Testis (tissue), 2 donors: ENCODE measurements at regions not wholly inside any gene's neighbourhood (a gene's known extent, or its start where the extent isn't known, plus 50 kb on each side); places are given as distances from the start of the nearest gene placed in this dataset.

Source experiments
- DNase-seq: peaks from one replicate; pipeline ENCODE4 v3.0.0-alpha.2; 2019
- H3K27ac ChIP-seq, 2 donors: fragments of 200-600 bp; sonication (generic); one replicate each; pipeline ENCODE4 v1.5.1; 2019
- H3K27me3 ChIP-seq: fragments of 200-600 bp; sonication (generic); one replicate; pipeline ENCODE4 v1.5.1; 2019
- H3K36me3 ChIP-seq: fragments of 200-600 bp; sonication (generic); one replicate; pipeline ENCODE4 v1.5.1; 2017; ENCODE audit warnings: low read depth; ENCODE audit errors: missing control alignments
- H3K4me1 ChIP-seq: fragments of 200-600 bp; sonication (generic); one replicate; pipeline ENCODE4 v1.5.1; 2019
- H3K4me3 ChIP-seq, 2 donors: fragments of 200-600 bp; sonication (generic); one replicate each; pipeline ENCODE4 v1.5.1; 2017 to 2019
- H3K9me3 ChIP-seq: fragments of 200-600 bp; sonication (generic); one replicate; pipeline ENCODE4 v1.5.1; 2017
- CTCF ChIP-seq, 3 experiments: fragments of 450-650 bp in 2 of 3; fragments of 200-600 bp in 1 of 3; sonication (generic) in 1 of 3; IDR thresholded peaks; one replicate each; pipeline ENCODE4 v1.5.1; 2016 to 2019; ENCODE audit warnings: antibody characterized with exemption in 3 of 3, mild to moderate bottlenecking in 2 of 3, moderate library complexity in 1 of 3
- POLR2A ChIP-seq: fragments of 450-650 bp; IDR thresholded peaks from one replicate; pipeline ENCODE4 v1.6.1; 2017; ENCODE audit warnings: antibody characterized with exemption, mild to moderate bottlenecking, moderate library complexity
- WGBS, 2 donors: methylation state at CpG; one replicate each; pipeline ENCODE4 v1.1.5; 2018; 5-methylcytosine and 5-hydroxymethylcytosine counted together
- intact Hi-C: fragments of 100-400 bp; cut with DNase I; formaldehyde crosslinking; loops from one replicate; pipeline ENCODE4 v1.15.1; 2023; ENCODE audit warnings: low total_unique reads

- TF ChIP-seq POLR2A (no peak), CTCF (IDR thresholded peaks at IDR 0.05) (no peak)
- Histone ChIP-seq H3K36me3 (no peaks in the 10 kb centered on the region), H3K9me3 (no peaks in the 10 kb centered on the region), H3K27ac (no peak overlapping the region), H3K4me3 (no peak overlapping the region), H3K27me3 (no peaks in the 10 kb centered on the region), H3K4me1 (no peaks in the 10 kb centered on the region)
- intact Hi-C loops: no loop called here
- no peak for DNase-seq
- WGBS, 2 donors: 85 to 88% methylated on average over 2 of the region's 2 CpGs
Observed at GRCh38 chr5:106959387-106959786, 711.4 kb downstream of the EFNA5 start.

GRCh38 chr5:106957336-106957735 is 713.4 kb downstream of the EFNA5 start:
- Histone ChIP-seq H3K27me3 (no peaks in the 10 kb centered on the region), H3K4me1 (no peaks in the 10 kb centered on the region), H3K27ac (no peak overlapping the region), H3K9me3 (no peaks in the 10 kb centered on the region), H3K36me3 (no peaks in the 10 kb centered on the region), H3K4me3 (no peak overlapping the region)
- intact Hi-C loops: no loop called here
- 84 to 99% methylated on average over 3 of the region's 3 CpGs for WGBS, 2 donors
- no peak for TF ChIP-seq POLR2A
- TF ChIP-seq CTCF (IDR thresholded peaks at IDR 0.05): no peak
- no peak for DNase-seq

GRCh38 chr5:106956886-106957285 is 713.9 kb downstream of the EFNA5 start:
- Histone ChIP-seq H3K27me3 (no peaks in the 10 kb centered on the region), H3K36me3 (no peaks in the 10 kb centered on the region), H3K27ac (no peak overlapping the region), H3K9me3 (no peaks in the 10 kb centered on the region), H3K4me3 (no peak overlapping the region), H3K4me1 (no peaks in the 10 kb centered on the region)
- 64 to 80% methylated on average over 1 of the region's 1 CpG for WGBS, 2 donors
- TF ChIP-seq POLR2A: no peak
- TF ChIP-seq CTCF (IDR thresholded peaks at IDR 0.05): no peak
- intact Hi-C loops: no loop called here
- DNase-seq: no peak

GRCh38 chr5:106956187-106956586 is 714.5 kb downstream of the EFNA5 start:
- no peaks in the 10 kb centered on the region for H3K4me1 ChIP-seq
- H3K27me3 ChIP-seq: no peaks in the 10 kb centered on the region
- TF ChIP-seq POLR2A (no peak), CTCF (IDR thresholded peaks at IDR 0.05) (no peak)
- 43 to 63% methylated on average over 5 of the region's 5 CpGs for WGBS, 2 donors
- intact Hi-C loops: no loop called here
- no peak for DNase-seq
- no peaks in the 10 kb centered on the region for H3K36me3 ChIP-seq
- no peak overlapping the region for H3K27ac ChIP-seq
- H3K4me3 ChIP-seq: no peak overlapping the region
- H3K9me3 ChIP-seq: no peaks in the 10 kb centered on the region

GRCh38 chr5:106940986-106941385 is 729.8 kb downstream of the EFNA5 start:
- intact Hi-C loops: no loop called here
- Histone ChIP-seq H3K4me1 (no peaks in the 10 kb centered on the region), H3K4me3 (no peak overlapping the region), H3K27ac (no peak overlapping the region), H3K9me3 (no peaks in the 10 kb centered on the region), H3K27me3 (no peaks in the 10 kb centered on the region), H3K36me3 (no peaks in the 10 kb centered on the region)
- TF ChIP-seq CTCF (IDR thresholded peaks at IDR 0.05): no peak
- TF ChIP-seq POLR2A: no peak
- DNase-seq: no peak
- WGBS, 2 donors: 87 to 90% methylated on average over 3 of the region's 3 CpGs
